Activated naive CD4-positive, alpha-beta T cell treated with anti-CD3 and anti-CD28 coated beads for 36 hours (primary cell): ENCODE measurements at regions not wholly inside any gene's neighbourhood (a gene's known extent, or its start where the extent isn't known, plus 50 kb on each side); places are given as distances from the start of the nearest gene placed in this dataset.
"Not testable (repeated sequence)": the region's sequence is repeated elsewhere in the genome, so short reads cannot be mapped to it uniquely, and the experiment has no call there.

ENCODE experiments used
- CTCF ChIA-PET: fragments of 350-600 bp; sonication (Branson Sonifier 250); formaldehyde crosslinking; loops from one replicate; lab custom pipeline; 2021; ENCODE audit warnings: antibody characterized with exemption; lab: Charles Lee
- DNase-seq: peaks from one replicate; pipeline ENCODE4 v3.0.0-alpha.2; 2020
- H3K27ac Mint-ChIP-seq: one replicate; pipeline ENCODE4 v1.8.0; 2021; ENCODE audit warnings: mild to moderate bottlenecking, mixed read lengths
- H3K27me3 Mint-ChIP-seq: one replicate; pipeline ENCODE4 v1.8.0; 2021; ENCODE audit warnings: low read depth, mixed read lengths
- H3K36me3 Mint-ChIP-seq: one replicate; pipeline ENCODE4 v1.8.0; 2021; ENCODE audit warnings: low read depth, mixed read lengths
- H3K4me1 Mint-ChIP-seq: one replicate; pipeline ENCODE4 v1.8.0; 2021; ENCODE audit warnings: low read depth, mixed read lengths
- H3K4me3 Mint-ChIP-seq: one replicate; pipeline ENCODE4 v1.8.0; 2021; ENCODE audit warnings: mild to moderate bottlenecking, moderate library complexity, mixed read lengths
- H3K9me3 Mint-ChIP-seq: one replicate; pipeline ENCODE4 v1.8.0; 2021; ENCODE audit warnings: mixed read lengths
- intact Hi-C: fragments of 100-400 bp; cut with micrococcal nuclease; formaldehyde crosslinking; loops from one replicate; pipeline ENCODE4 v1.15.1; 2023

GRCh38 chr18:961644-962355 is 57.1 kb downstream of the ADCYAP1 start:
- no peaks in the 10 kb centered on the region for H3K9me3 Mint-ChIP-seq
- H3K4me1 Mint-ChIP-seq, result peaks cover 4% of the 10 kb centered on the region
- no peaks in the 10 kb centered on the region for H3K36me3 Mint-ChIP-seq
- intact Hi-C loops, result loop anchor here (1.0 to 5.0 kb wide), 2 partner anchors 54 to 96 kb away; no protein-coding TSS in a partner anchor
- peak overlapping the region; percentile 1 for H3K4me3 Mint-ChIP-seq
- no peak overlapping the region for H3K27ac Mint-ChIP-seq
- CTCF ChIA-PET, result interaction anchor here (0.6 to 2.7 kb wide), 22 partner anchors 8 to 1566 kb away, joined by 3 to 12 read pairs (median 4); no protein-coding TSS in a partner anchor
- H3K27me3 Mint-ChIP-seq, result peaks cover 11% of the 10 kb centered on the region
- DNase-seq, result peak; percentile 67

DNA sequence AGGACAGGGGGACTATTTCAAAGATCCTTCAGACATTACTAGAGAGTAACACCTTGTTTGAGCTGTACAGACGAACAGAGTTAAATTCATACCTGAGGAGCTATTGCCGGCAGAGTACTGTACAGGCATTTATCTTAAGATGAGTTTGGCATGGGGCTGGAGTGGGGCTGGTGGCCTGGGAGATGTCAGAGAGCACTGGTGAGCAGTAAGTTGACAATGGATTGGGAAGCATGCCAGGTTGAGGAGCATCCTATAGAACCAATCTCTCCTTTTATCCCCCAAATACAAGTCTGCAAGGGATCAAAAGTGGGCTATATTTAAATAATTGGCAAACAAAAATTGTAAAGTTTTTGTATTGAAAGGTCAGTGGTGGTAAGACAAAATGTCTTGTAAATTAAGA is 58.6 kb downstream of the ADCYAP1 start:
- no peaks in the 10 kb centered on the region for H3K9me3 Mint-ChIP-seq
- no peak overlapping the region for H3K4me3 Mint-ChIP-seq
- no peaks in the 10 kb centered on the region for H3K36me3 Mint-ChIP-seq
- no peak for DNase-seq
- CTCF ChIA-PET, result interaction anchor here (1.2 to 2.7 kb wide), 3 partner anchors 20 to 99 kb away, joined by 3 to 12 read pairs (median 5); no protein-coding TSS in a partner anchor
- intact Hi-C loops, result loop anchor here (5.0 kb wide), 1 partner anchor 56 kb away; no protein-coding TSS in a partner anchor
- no peak overlapping the region for H3K27ac Mint-ChIP-seq
- peaks cover 4% of the 10 kb centered on the region for H3K4me1 Mint-ChIP-seq
- H3K27me3 Mint-ChIP-seq, result peaks cover 9% of the 10 kb centered on the region

GRCh38 chr18:965921-966758 is 61.5 kb downstream of the ADCYAP1 start:
- Mint-ChIP-seq H3K4me1 (peaks cover 4% of the 10 kb centered on the region), H3K4me3 (no peak overlapping the region), H3K36me3 (no peaks in the 10 kb centered on the region), H3K9me3 (peaks cover 8% of the 10 kb centered on the region), H3K27me3 (peaks cover 8% of the 10 kb centered on the region), H3K27ac (no peak overlapping the region)
- CTCF ChIA-PET, result interaction anchor here (0.6 kb wide), 1 partner anchor 13 kb away, joined by 3 read pairs; no protein-coding TSS in a partner anchor
- no peak for DNase-seq
- intact Hi-C loops, result no loop called here

DNA sequence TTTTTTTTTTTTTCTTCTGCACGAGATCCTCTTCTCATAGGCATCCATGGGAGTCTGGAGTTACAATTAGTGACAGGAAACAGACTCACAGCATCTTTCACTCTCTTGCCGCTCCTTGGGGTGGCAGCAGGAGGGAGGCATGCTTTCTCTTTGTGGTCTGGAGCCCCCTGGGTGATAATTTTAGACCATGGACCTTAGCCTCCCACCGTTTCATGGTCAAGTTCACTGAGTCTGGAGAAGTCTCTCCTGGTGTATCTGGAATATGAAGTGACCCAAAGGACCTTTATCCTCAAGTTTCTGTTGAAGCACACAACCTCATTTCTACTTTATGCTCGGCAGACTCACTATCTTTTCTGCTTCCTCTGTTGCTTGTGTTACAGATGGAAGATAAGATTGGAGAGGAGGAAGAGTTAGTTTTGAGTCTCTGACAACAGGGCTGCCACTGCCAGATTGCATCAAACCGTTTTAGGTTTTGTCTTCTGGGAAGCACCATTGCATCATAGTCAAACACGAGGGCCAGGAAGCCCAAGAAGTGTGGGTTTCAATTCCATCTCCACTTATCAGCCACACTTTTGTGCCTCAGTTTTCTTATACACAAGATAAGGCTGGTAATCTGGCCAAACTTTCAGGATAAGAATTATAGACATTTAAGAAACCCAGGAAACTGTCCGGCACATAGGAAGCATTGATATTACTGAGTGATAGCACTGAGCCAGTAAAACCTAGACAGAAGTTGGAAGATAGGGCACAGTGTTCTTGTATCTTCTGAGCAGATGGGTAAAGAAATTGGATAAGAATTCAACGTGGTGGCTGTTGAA is 62.3 kb downstream of the ADCYAP1 start:
- Mint-ChIP-seq H3K27ac (no peak overlapping the region), H3K4me3 (no peak overlapping the region), H3K4me1 (peaks cover under 1% of the 10 kb centered on the region), H3K9me3 (peaks cover 8% of the 10 kb centered on the region), H3K36me3 (no peaks in the 10 kb centered on the region), H3K27me3 (peaks cover 1% of the 10 kb centered on the region)
- CTCF ChIA-PET, result interaction anchor here (0.6 kb wide), 1 partner anchor 14 kb away, joined by 3 read pairs; no protein-coding TSS in a partner anchor
- intact Hi-C loops, result no loop called here
- no peak for DNase-seq

DNA sequence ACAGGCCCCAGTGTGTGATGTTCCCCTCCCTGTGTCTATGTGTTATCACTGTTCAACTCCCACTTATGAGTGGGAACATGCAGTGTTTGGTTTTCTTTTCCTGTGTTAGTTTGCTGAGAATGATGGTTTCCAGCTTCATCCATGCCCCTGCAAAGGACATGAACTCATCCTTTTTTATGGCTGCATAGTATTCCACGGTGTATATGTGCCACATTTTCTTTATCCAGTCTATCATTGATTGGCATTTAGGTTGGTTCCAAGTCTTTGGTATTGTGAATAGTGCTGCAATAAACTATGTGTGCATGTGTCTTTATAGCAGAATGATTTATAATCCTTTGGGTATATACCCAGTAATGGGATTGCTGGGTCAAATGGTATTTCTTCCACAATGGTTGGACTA is 64.2 kb downstream of the ADCYAP1 start:
- H3K9me3 Mint-ChIP-seq, H3K36me3 Mint-ChIP-seq, H3K4me3 Mint-ChIP-seq, DNase-seq, H3K27me3 Mint-ChIP-seq, H3K27ac Mint-ChIP-seq, H3K4me1 Mint-ChIP-seq, intact Hi-C loops: not testable (repeated sequence)
- CTCF ChIA-PET, result interaction anchor here (0.6 kb wide), 1 partner anchor 130 kb away, joined by 3 read pairs; no protein-coding TSS in a partner anchor

DNA sequence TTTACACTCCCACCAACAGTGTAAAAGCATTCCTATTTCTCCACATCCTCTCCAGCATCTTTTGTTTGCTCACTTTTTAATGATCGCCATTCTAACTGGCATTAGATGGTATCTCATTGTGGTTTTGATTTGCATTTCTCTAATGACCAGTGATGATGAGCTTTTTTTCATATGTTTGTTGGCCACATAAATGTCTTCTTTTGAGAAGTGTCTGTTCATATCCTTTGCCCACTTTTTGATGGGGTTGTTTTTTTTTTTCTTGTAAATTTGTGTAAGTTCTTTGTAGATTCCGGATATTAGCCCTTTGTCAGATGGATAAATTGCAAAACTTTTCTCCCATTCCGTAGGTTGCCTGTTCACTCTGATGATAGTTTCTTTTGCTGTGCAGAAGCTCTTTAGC is 64.6 kb downstream of the ADCYAP1 start:
- H3K4me1 Mint-ChIP-seq, H3K27me3 Mint-ChIP-seq, H3K4me3 Mint-ChIP-seq, H3K36me3 Mint-ChIP-seq, H3K27ac Mint-ChIP-seq, DNase-seq, H3K9me3 Mint-ChIP-seq, intact Hi-C loops: not testable (repeated sequence)
- CTCF ChIA-PET, result interaction anchor here (0.6 to 0.9 kb wide), 2 partner anchors 8 to 130 kb away, joined by 3 to 4 read pairs; no protein-coding TSS in a partner anchor

GRCh38 chr18:974606-975005 is 69.9 kb downstream of the ADCYAP1 start:
- H3K4me3 Mint-ChIP-seq, H3K27ac Mint-ChIP-seq, intact Hi-C loops, DNase-seq, CTCF ChIA-PET, H3K36me3 Mint-ChIP-seq, H3K4me1 Mint-ChIP-seq: not testable (repeated sequence)
- Mint-ChIP-seq H3K9me3 (peaks cover 17% of the 10 kb centered on the region), H3K27me3 (peaks cover 11% of the 10 kb centered on the region)

DNA sequence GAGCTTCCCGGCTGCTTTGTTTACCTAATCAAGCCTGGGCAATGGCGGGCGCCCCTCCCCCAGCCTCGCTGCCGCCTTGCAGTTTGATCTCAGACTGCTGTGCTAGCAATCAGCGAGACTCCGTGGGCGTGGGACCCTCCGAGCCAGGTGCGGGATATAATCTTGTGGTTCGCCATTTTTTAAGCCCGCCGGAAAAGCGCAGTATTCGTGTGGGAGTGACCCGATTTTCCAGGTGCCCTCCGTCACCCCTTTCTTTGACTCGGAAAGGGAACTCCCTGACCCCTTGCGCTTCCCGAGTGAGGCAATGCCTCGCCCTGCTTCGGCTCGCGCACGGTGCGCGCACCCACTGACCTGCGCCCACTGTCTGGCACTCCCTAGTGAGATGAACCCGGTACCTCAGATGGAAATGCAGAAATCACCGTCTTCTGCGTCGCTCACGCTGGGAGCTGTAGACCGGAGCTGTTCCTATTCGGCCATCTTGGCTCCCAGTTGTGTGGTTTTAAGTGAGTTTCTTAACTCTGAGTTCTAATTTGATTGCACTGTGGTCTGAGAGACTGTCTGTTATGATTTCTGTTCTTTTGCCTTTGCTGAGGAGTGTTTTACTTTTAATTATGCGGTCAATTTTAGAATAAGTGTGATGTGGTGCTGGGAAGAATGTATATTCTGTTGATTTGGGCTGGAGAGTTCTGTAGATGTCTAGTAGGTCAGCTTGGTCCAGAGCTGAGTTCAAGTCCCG is 71.9 kb downstream of the ADCYAP1 start:
- H3K4me3 Mint-ChIP-seq, result peak overlapping the region; percentile 54
- peaks cover 13% of the 10 kb centered on the region for H3K9me3 Mint-ChIP-seq
- H3K36me3 Mint-ChIP-seq, CTCF ChIA-PET, intact Hi-C loops, H3K27ac Mint-ChIP-seq, DNase-seq, H3K4me1 Mint-ChIP-seq: not testable (repeated sequence)
- H3K27me3 Mint-ChIP-seq, result peaks cover 11% of the 10 kb centered on the region

GRCh38 chr18:977327-977726 is 72.7 kb downstream of the ADCYAP1 start:
- peaks cover 11% of the 10 kb centered on the region for H3K27me3 Mint-ChIP-seq
- DNase-seq, intact Hi-C loops, CTCF ChIA-PET, H3K36me3 Mint-ChIP-seq, H3K4me3 Mint-ChIP-seq, H3K4me1 Mint-ChIP-seq, H3K27ac Mint-ChIP-seq: not testable (repeated sequence)
- H3K9me3 Mint-ChIP-seq, result peaks cover 13% of the 10 kb centered on the region

DNA sequence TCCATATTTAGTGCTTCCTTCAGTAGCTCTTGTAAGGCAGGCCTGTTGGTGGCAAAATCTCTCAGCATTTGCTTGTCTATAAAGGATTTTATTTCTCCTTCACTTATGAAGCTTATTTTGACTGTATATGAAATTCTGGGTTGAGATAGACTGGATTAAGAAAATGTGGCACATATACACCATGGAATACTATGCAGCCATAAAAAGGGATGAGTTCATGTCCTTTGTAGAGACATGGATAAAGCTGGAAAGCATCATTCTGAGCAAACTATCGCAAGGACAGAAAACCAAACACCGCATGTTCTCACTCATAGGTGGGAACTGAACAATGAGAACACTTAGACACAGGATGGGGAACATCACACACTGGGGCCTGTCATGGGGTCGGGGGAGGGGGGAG is 73.1 kb downstream of the ADCYAP1 start:
- H3K4me3 Mint-ChIP-seq, result not testable (repeated sequence)

GRCh38 chr18:980586-980985 is 75.9 kb downstream of the ADCYAP1 start:
- peaks cover 1% of the 10 kb centered on the region for H3K36me3 Mint-ChIP-seq
- peaks cover 8% of the 10 kb centered on the region for H3K27me3 Mint-ChIP-seq
- no peak for DNase-seq
- peaks cover 11% of the 10 kb centered on the region for H3K9me3 Mint-ChIP-seq
- no peak overlapping the region for H3K27ac Mint-ChIP-seq
- H3K4me3 Mint-ChIP-seq, result no peak overlapping the region
- intact Hi-C loops, result no loop called here
- CTCF ChIA-PET, result no interaction called here
- no peaks in the 10 kb centered on the region for H3K4me1 Mint-ChIP-seq

More for the DNA sequence above, 73.1 kb downstream of the ADCYAP1 start:
- H3K27ac Mint-ChIP-seq, H3K4me1 Mint-ChIP-seq, DNase-seq, CTCF ChIA-PET, intact Hi-C loops, H3K36me3 Mint-ChIP-seq: not testable (repeated sequence)
- Mint-ChIP-seq H3K27me3 (peaks cover 11% of the 10 kb centered on the region), H3K9me3 (peaks cover 13% of the 10 kb centered on the region)
